NCI-H2029 treated with DMSO at 0.1 percent for 48 hours (cell line): ENCODE measurements at regions not wholly inside any gene's neighbourhood (a gene's known extent, or its start where the extent isn't known, plus 50 kb on each side); places are given as distances from the start of the nearest gene placed in this dataset.

Experiments
- DNase-seq: peaks from one replicate; lab custom pipeline; 2025; lab: John Stamatoyannopoulos, UW

DNA sequence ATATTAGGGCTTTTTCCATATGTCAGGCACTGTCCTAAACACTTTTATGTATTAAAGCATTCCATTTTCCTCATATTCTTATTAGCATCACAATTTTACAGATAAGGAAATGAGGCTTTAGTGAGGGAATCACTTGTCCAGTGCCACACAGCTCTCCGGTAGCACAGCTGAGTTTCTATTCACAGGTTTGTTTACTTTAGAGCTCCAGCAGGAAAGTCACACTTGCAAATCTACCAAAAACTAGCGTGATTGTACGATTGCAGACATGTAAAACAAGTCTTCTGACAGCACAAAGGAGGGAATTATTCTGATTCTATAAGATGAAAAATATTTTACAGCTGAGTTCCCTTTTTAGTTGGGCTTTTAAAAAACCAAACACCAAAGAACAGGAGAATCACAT, 472.1 kb downstream of the TMA16 start:
- no peak for DNase-seq

- no peak for DNase-seq
These were observed 472.8 kb downstream of the TMA16 start for GRCh38 chr4:163967263-163967662.

DNA sequence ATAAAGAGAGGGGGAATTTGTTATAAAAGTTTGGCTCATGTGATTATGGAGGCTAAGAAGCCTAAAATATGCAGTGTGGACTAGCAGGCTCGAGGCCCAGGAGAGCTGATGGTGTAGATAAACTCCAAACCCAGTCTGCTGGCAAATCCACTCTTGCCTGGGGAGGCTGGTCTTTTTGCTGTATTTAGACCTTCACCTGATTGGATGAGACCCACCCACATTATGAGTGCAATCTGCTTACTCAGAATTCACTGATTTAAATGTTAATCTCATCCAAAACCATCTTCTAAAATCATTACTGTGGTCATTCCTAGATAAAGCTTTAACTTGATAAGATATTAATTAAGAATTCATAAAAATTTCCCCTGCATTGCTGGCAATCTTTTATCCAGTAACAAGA, 473.2 kb downstream of the TMA16 start:
- no peak for DNase-seq

- DNase-seq, result no peak
These were observed 474.8 kb downstream of the TMA16 start for GRCh38 chr4:163969291-163969690.

DNA sequence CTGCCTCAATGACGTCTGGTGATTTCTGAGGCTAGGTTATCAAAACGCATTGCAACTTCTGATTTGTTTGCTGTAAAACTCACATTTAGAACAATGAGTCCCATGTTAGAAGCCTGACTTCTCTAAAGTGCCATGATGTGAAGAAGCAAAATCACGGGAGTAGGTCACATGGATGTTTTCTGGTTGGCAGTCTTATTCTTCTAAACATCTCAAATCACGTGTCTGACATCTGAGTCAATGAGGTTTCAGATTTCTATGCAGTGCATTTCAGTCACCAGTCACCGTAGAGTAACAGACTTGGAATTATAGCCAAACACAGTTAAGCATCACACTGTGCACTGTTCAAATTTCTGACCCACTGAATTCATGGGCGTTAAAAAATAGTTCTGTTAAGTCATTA, 482.1 kb downstream of the TMA16 start:
- DNase-seq, result no peak

- DNase-seq, result no peak
These were observed 493.9 kb downstream of the TMA16 start for GRCh38 chr4:163988391-163988790.

- no peak for DNase-seq
These were observed 494.4 kb downstream of the TMA16 start for GRCh38 chr4:163988865-163989264.

DNA sequence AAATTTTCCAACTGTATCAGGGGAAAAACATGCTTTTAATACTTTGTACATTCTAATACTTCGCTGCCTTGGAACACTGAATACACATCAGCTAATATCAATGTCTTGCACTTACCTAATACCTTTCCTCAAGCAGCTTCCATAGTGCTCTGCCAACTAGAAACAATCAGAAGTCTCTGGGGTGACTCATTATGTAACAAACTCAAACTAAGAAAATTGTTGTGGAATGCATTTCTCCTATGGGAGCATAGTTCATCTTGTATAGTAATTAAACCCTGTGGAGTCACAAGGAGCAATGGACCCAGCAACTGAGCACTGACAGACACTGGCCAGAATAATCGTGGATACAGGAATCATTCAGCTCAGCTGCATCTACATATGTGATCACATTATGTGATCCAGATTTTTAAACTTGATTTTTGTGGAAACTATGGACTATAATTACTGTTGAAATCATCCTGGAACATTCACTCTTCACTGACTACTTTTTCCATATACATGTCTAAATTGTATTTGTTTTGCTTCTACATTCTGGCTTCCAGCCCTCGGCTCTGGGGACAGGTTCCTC, 496.9 kb downstream of the TMA16 start:
- no peak for DNase-seq

GRCh38 chr4:164009435-164009834, 514.9 kb downstream of the TMA16 start:
- no peak for DNase-seq

GRCh38 chr4:164011791-164012190, 517.3 kb downstream of the TMA16 start:
- no peak for DNase-seq

- no peak for DNase-seq
These were observed 518.0 kb downstream of the TMA16 start for GRCh38 chr4:164012396-164013027.

- no peak for DNase-seq
These were observed 527.5 kb downstream of the TMA16 start for GRCh38 chr4:164021947-164022346.

DNA sequence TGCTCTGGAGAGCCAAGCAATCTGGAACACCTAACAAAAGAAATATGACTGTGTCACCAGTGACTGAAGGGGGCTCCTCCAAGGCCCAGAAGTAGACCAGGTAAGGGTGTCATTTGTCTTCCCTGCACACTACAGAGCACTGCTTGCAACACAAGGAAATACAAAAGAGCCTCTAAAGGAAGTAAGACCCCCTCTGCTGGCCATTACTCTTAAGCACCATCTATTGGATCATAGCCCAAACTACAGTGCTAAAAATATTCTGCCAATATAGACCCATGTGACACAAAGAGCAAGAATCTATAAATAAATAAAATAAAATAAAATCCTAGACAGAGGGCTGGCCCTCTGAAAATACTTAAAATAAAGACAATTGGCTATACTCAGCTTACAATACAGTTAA, 528.7 kb downstream of the TMA16 start:
- DNase-seq, result no peak

GRCh38 chr4:164027805-164028204, 533.3 kb downstream of the TMA16 start:
- no peak for DNase-seq

GRCh38 chr4:164039482-164039881, 545.0 kb downstream of the TMA16 start:
- DNase-seq, result no peak

- DNase-seq, result no peak
These were observed 562.1 kb downstream of the TMA16 start for GRCh38 chr4:164056426-164057142.

DNA sequence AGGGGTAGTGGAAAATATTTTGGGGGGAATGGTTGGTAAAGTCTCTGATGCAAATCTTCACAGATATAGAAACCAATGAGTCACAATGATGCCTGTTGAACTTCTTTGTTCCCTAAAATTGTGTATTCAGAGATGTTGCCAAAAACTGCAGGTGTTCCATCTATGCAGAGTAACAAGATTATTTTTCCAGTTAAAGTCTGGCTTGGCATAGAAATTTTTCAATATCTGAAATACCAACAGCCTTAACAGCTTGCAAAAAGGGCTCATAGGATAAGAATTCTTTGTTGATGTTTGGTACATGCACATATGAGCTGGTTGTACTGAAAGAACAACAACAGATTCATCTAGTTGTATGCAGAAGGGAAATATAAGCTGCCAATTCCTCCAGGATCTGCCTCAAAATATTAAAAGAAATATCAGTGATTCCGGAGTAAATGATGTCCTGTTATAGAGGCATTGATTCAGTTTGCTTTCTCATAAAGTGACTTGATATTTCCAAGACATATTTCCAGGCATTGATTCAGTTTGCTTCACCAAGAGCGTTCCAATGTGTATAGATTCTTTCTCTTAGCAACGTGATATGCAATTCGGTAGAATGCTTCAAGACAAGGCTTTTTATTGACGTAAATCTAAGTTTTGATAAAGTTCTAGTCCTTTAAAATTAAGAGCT, 564.4 kb downstream of the TMA16 start:
- no peak for DNase-seq

DNA sequence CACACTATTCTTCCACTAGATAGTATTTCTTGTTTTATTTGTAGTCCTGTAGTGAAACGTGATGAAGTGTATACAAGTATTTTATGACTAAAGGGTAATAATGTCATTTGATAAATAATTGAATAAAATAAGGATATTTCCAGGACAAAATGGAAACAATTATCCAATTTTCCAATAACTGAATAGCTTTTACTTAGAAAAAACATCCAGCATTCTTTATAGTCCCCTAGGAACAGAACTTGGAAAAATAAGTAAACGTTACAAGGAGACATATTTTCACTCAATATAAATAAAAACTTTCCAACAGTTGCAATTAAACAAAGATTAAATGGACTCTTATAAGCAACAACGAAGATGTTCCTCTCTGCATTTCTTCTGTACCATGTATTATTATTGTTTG, 566.0 kb downstream of the TMA16 start:
- no peak for DNase-seq

DNA sequence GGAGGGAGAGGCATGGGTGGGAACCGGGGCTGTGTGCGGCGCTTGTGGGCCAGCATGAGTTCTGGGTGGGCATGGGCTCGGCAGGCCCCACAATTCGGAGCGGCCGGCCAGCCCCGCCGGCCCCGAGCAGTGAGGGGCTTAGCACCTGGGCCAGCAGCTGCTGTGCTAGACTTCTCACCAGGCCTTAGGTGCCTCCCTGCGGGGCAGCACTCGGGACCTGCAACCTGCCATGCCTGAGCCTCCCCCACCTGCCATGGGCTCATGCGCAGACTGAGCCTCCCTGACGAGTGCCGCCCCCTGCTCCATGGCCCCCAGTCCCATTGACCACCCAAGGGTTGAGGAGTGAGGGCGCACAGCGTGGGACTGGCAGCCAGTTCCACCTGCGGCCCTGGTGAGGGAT, 573.9 kb downstream of the TMA16 start:
- no peak for DNase-seq

- no peak for DNase-seq
These were observed 576.1 kb downstream of the TMA16 start for GRCh38 chr4:164070625-164071024.

DNA sequence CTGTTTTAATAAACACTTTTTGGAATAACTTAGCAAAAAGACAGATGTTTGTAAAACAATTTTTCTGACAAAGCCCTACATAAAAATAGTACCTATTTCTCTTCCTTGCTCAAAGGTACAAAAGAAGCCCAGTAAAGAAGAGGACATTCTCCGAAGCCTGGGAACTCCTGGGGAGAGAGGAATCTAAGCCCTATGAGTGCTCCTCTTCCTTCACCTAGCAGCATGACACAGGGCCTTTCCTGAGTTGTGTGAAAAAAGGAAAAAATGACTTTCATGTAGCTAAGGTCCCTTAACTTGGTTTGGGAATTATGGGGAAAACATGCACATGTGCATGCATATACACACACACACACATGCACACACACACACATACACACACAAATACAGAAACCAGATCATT, 586.9 kb downstream of the TMA16 start:
- DNase-seq, result no peak

DNA sequence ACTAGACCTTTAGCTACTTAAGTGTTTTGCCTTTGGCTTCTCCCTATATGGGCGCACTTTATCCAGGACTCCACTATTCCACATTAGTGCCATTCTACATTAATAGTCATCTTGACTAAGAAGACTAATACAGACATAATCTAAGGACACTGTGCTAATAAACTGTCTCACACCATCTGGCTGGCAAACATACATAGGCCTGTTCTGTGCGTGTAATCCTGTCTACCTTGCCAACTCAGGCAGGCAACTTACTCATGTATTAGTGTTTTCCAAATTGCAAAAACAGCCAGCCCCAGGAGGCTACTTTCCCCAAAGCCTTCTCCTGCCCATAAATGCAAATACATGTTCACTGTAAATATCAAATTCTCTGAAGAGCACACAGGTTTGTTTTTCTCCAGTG, 587.3 kb downstream of the TMA16 start:
- no peak for DNase-seq

DNA sequence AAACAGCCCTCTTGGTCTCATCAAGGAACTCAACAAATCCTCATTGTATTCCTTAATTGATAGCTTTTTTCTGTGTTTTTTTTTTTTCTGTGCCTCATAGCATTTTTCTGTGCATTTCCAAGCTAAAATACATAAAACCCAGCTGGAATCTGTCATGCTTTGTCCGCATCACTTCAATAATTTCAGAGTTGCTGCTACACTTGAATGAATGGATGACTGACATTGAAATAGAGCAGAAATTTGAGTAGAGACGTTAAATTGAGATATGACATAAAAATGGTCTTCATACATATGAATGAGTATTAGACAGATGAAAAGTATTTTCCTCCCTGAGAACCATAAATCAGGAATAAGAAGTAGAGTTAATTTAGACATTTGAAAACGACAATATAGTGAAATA, 593.2 kb downstream of the TMA16 start:
- no peak for DNase-seq
